ENCODE measurements at regions not wholly inside any gene's neighbourhood (a gene's known extent, or its start where the extent isn't known, plus 50 kb on each side); places are given as distances from the start of the nearest gene placed in this dataset.

DNA sequence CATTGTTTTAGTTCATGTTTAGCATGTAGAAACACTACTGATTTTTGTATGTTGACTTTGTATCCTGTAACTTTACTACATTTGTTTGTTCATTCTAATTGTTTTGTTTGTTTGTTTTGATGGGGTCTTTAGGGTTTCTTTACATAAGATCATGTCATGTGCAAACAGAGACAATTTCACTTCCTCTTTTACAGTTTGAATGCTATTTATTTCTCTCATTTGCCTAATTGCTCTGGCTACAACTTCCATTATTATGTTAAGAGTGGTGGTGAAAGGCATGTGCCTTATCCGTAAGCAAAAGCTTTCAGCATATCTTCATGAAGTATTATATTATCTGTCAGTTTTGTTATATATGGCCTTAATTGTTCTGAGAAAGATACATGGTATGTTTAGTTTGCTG, 571.1 kb downstream of the PCDH7 start:
- peak overlapping the region; percentile 43 for H3K4me2 ChIP-seq (ENCODE audit: insufficient read depth, insufficient read length, low read length)
- H4K8ac ChIP-seq (replicated peaks; ENCODE audit: insufficient read length, low read depth, low read length): no peak overlapping the region
- no peak overlapping the region for H4K5ac ChIP-seq (ENCODE audit: insufficient read length, low read depth, low read length)
- H2BK15ac ChIP-seq (ENCODE audit: low read depth, low read length): no peak overlapping the region
- H2BK120ac ChIP-seq (ENCODE audit: low read depth, low read length, poor library complexity, severe bottlenecking): no peak overlapping the region
- DNase-seq: no peak
- Mint-ChIP-seq H3K9me3 (peaks cover 15 to 19% of the 10 kb centered on the region in 2 experiments), H3K4me1 (peaks cover 25 to 29% of the 10 kb centered on the region in 2 experiments), H3K36me3 (ENCODE audit: insufficient read depth in 1 of 3, low read depth in 3 of 3) (peaks cover 6 to 18% (median 16%) of the 10 kb centered on the region in 3 experiments), H3K27me3 (ENCODE audit: low read depth) (no peaks in the 10 kb centered on the region; the same call in 1 of the 2 replicates), H3K27ac (peak overlapping the region; percentile 87 to 97 (median 89); a peak in 6 of 7 replicates), H3K4me3 (peak overlapping the region; percentile 7 to 38; a peak in 1 of 5 replicates)
- H3K4me1 ChIP-seq (ENCODE audit: insufficient read depth, low read length): no peaks in the 10 kb centered on the region
- TF ChIP-seq, protein P1, sequence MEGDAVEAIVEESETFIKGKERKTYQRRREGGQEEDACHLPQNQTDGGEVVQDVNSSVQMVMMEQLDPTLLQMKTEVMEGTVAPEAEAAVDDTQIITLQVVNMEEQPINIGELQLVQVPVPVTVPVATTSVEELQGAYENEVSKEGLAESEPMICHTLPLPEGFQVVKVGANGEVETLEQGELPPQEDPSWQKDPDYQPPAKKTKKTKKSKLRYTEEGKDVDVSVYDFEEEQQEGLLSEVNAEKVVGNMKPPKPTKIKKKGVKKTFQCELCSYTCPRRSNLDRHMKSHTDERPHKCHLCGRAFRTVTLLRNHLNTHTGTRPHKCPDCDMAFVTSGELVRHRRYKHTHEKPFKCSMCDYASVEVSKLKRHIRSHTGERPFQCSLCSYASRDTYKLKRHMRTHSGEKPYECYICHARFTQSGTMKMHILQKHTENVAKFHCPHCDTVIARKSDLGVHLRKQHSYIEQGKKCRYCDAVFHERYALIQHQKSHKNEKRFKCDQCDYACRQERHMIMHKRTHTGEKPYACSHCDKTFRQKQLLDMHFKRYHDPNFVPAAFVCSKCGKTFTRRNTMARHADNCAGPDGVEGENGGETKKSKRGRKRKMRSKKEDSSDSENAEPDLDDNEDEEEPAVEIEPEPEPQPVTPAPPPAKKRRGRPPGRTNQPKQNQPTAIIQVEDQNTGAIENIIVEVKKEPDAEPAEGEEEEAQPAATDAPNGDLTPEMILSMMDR (conservative IDR thresholded peaks at IDR 0.05): no peak
- no peaks in the 10 kb centered on the region for H3K79me1 ChIP-seq (ENCODE audit: insufficient read depth, low read depth, low read length, poor library complexity, severe bottlenecking)
- H3K9me3 ChIP-seq (ENCODE audit: control insufficient read depth, low read depth, low read length): no peaks in the 10 kb centered on the region
- H4K91ac ChIP-seq (ENCODE audit: insufficient read length, low read depth, low read length): no peak overlapping the region
- no CpG with 5 or more reads among the region's 1 CpG for WGBS (ENCODE audit: extremely low coverage, insufficient read length, low lambda C conversion rate)
- H3K23me2 ChIP-seq (ENCODE audit: insufficient read length, low read depth, low read length, poor library complexity, severe bottlenecking): no peaks in the 10 kb centered on the region
- no peak overlapping the region for H2AK5ac ChIP-seq (ENCODE audit: insufficient read length, low read length)
- H3K18ac ChIP-seq (ENCODE audit: insufficient read length, low read depth, low read length): no peak overlapping the region
- H3T11ph ChIP-seq (ENCODE audit: low read length): no peak overlapping the region
- H3K27ac ChIP-seq (ENCODE audit: insufficient read length, low read depth, low read length): peak overlapping the region; percentile 67
- H3K27me3 ChIP-seq (ENCODE audit: insufficient read depth, low read length): no peaks in the 10 kb centered on the region
- H3K9ac ChIP-seq (ENCODE audit: extremely low read depth, insufficient read length, low read length): no peak overlapping the region
- no peak overlapping the region for H2BK20ac ChIP-seq (ENCODE audit: low read depth, low read length, poor library complexity, severe bottlenecking)
- H3K79me2 ChIP-seq (ENCODE audit: insufficient read depth, low read length): no peaks in the 10 kb centered on the region
- no peaks in the 10 kb centered on the region for H4K20me1 ChIP-seq (ENCODE audit: control insufficient read depth, insufficient read depth, insufficient read length)
- no peak overlapping the region for H2BK12ac ChIP-seq (ENCODE audit: insufficient read length, low read depth, low read length)
- H3K14ac ChIP-seq (ENCODE audit: insufficient read depth, low read length): no peak overlapping the region
- H2AFZ ChIP-seq (ENCODE audit: low read length): no peak overlapping the region
- H3K4ac ChIP-seq (ENCODE audit: low read depth, low read length): no peak overlapping the region
- H2BK5ac ChIP-seq (ENCODE audit: insufficient read length, low read length): no peak overlapping the region
- H3K56ac ChIP-seq (ENCODE audit: insufficient read length, low read depth, low read length): no peak overlapping the region
- H3K23ac ChIP-seq (ENCODE audit: insufficient read length, low read depth, low read length): no peak overlapping the region

Measured in H9 (cell line).